ENCODE measurements at regions not wholly inside any gene's neighbourhood (a gene's known extent, or its start where the extent isn't known, plus 50 kb on each side); places are given as distances from the start of the nearest gene placed in this dataset.

DNA sequence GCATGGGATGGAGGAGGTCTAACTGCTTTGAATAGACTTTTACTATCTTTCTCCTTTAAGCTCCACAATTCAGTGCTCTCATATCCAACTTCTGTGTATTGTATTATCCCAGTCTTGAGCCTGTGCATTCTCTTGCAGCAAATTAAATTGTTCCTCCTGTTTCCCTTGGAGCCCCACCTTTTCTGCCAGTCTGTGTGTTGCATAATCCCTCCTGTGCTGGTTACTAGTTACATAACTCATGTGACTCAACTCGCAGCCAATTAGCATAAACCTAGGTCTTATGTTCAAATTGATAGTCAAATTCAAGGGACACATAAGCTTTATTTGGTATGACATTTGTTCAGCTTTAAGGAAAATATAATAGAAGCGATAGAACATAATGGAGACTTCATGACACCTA, 1863.5 kb downstream of the MRPL39 start:
- no peaks in the 10 kb centered on the region for H3K4me1 ChIP-seq (ENCODE audit: insufficient read depth, low read length, poor library complexity, severe bottlenecking)
- H4K20me1 ChIP-seq (ENCODE audit: insufficient read depth, low read length, poor library complexity, severe bottlenecking): no peaks in the 10 kb centered on the region
- H3K4me3 ChIP-seq (ENCODE audit: low read length, poor library complexity, severe bottlenecking): no peak overlapping the region
- H3K36me3 ChIP-seq (ENCODE audit: insufficient read depth, low read length): no peaks in the 10 kb centered on the region
- H2AFZ ChIP-seq (ENCODE audit: low read length): no peak overlapping the region
- H3K9me2 ChIP-seq (replicated peaks; ENCODE audit: low read depth, low read length): no peaks in the 10 kb centered on the region
- no peaks in the 10 kb centered on the region; the same call in 1 of the 2 replicates for H3K9me3 ChIP-seq (ENCODE audit: insufficient read depth, low read depth, low read length)
- no peak for TF ChIP-seq EZH2phosphoT487 (IDR thresholded peaks at IDR 0.05; ENCODE audit: borderline replicate concordance)
- H3K27me3 ChIP-seq (ENCODE audit: insufficient read depth, low read length, poor library complexity, severe bottlenecking): no peaks in the 10 kb centered on the region
- no peak overlapping the region for H3K9ac ChIP-seq (ENCODE audit: low read depth, low read length, poor library complexity, severe bottlenecking)
- no peak overlapping the region for H3K4me2 ChIP-seq (ENCODE audit: low read depth, low read length, poor library complexity, severe bottlenecking)
- H3F3A ChIP-seq (ENCODE audit: low read depth): no peaks in the 10 kb centered on the region
- no peaks in the 10 kb centered on the region for H3K79me2 ChIP-seq (ENCODE audit: insufficient read depth, low read length)

DNA sequence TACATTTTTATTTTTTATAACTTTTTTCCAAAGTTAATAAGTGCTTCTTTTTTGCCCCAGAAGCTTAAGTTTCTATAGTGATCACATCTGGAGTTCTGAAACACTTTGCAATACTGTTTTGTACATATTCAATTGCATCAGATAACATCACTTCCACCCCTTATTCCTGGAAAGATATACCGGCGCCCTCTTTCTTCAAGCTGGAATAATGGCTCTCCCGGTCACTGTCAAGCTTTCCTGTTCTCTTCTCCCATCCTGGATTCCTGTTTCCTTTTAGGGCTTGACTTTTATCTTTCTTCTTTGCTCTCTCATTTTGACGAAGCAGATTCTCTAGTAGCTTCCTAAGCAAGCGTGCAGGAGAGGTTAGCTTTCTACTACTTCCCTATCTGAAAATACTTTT, 1866.8 kb downstream of the MRPL39 start:
- no peaks in the 10 kb centered on the region for H3K4me1 ChIP-seq (ENCODE audit: insufficient read depth, low read length, poor library complexity, severe bottlenecking)
- H3F3A ChIP-seq (ENCODE audit: low read depth): no peaks in the 10 kb centered on the region
- no peaks in the 10 kb centered on the region for H3K9me3 ChIP-seq (ENCODE audit: insufficient read depth, low read depth, low read length)
- no peaks in the 10 kb centered on the region for H3K79me2 ChIP-seq (ENCODE audit: insufficient read depth, low read length)
- H4K20me1 ChIP-seq (ENCODE audit: insufficient read depth, low read length, poor library complexity, severe bottlenecking): no peaks in the 10 kb centered on the region
- H3K9ac ChIP-seq (ENCODE audit: low read depth, low read length, poor library complexity, severe bottlenecking): no peak overlapping the region
- no peak overlapping the region for H2AFZ ChIP-seq (ENCODE audit: low read length)
- H3K4me2 ChIP-seq (ENCODE audit: low read depth, low read length, poor library complexity, severe bottlenecking): no peak overlapping the region
- no peak for TF ChIP-seq EZH2phosphoT487 (IDR thresholded peaks at IDR 0.05; ENCODE audit: borderline replicate concordance)
- TF ChIP-seq, protein P1, sequence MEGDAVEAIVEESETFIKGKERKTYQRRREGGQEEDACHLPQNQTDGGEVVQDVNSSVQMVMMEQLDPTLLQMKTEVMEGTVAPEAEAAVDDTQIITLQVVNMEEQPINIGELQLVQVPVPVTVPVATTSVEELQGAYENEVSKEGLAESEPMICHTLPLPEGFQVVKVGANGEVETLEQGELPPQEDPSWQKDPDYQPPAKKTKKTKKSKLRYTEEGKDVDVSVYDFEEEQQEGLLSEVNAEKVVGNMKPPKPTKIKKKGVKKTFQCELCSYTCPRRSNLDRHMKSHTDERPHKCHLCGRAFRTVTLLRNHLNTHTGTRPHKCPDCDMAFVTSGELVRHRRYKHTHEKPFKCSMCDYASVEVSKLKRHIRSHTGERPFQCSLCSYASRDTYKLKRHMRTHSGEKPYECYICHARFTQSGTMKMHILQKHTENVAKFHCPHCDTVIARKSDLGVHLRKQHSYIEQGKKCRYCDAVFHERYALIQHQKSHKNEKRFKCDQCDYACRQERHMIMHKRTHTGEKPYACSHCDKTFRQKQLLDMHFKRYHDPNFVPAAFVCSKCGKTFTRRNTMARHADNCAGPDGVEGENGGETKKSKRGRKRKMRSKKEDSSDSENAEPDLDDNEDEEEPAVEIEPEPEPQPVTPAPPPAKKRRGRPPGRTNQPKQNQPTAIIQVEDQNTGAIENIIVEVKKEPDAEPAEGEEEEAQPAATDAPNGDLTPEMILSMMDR (conservative IDR thresholded peaks at IDR 0.05; ENCODE audit: low read length): no peak
- no peaks in the 10 kb centered on the region for H3K27me3 ChIP-seq (ENCODE audit: insufficient read depth, low read length, poor library complexity, severe bottlenecking)
- H3K9me2 ChIP-seq (replicated peaks; ENCODE audit: low read depth, low read length): no peaks in the 10 kb centered on the region
- no peaks in the 10 kb centered on the region for H3K36me3 ChIP-seq (ENCODE audit: insufficient read depth, low read length)
- no peak overlapping the region for H3K4me3 ChIP-seq (ENCODE audit: low read length, poor library complexity, severe bottlenecking)

DNA sequence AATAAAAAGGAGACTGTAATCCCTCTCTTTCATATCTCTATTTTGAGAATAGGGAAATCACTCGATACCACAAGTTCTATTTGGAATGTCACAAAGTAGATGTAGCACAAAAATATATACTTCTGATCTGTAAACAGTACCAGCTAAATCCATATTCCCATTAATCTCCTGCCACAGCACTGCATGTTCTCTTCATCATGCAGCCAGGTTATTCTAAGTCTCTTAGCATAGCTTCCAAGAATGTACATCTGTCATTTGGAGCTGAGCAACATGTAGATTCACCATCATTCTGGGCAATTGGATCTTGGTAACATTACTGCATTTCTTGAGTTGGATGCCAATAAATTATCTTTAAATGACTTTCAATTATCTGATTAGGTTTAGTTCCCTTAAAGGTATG, 1874.5 kb downstream of the MRPL39 start:
- Histone ChIP-seq H3K27me3 (ENCODE audit: insufficient read depth, low read length, poor library complexity, severe bottlenecking) (no peaks in the 10 kb centered on the region), H3K4me3 (ENCODE audit: low read length, poor library complexity, severe bottlenecking) (no peak overlapping the region), H2AFZ (ENCODE audit: low read length) (no peak overlapping the region), H3K4me2 (ENCODE audit: low read depth, low read length, poor library complexity, severe bottlenecking) (no peak overlapping the region), H3K9me2 (replicated peaks; ENCODE audit: low read depth, low read length) (no peaks in the 10 kb centered on the region), H3K4me1 (ENCODE audit: insufficient read depth, low read length, poor library complexity, severe bottlenecking) (no peaks in the 10 kb centered on the region), H3K79me2 (ENCODE audit: insufficient read depth, low read length) (no peaks in the 10 kb centered on the region), H4K20me1 (ENCODE audit: insufficient read depth, low read length, poor library complexity, severe bottlenecking) (no peaks in the 10 kb centered on the region), H3K36me3 (ENCODE audit: insufficient read depth, low read length) (no peaks in the 10 kb centered on the region), H3K9ac (ENCODE audit: low read depth, low read length, poor library complexity, severe bottlenecking) (no peak overlapping the region), H3F3A (ENCODE audit: low read depth) (no peaks in the 10 kb centered on the region), H3K9me3 (ENCODE audit: insufficient read depth, low read depth, low read length) (no peaks in the 10 kb centered on the region)
- TF ChIP-seq, protein P1 (conservative IDR thresholded peaks at IDR 0.05; ENCODE audit: low read length): no peak
- no peak for TF ChIP-seq EZH2phosphoT487 (IDR thresholded peaks at IDR 0.05; ENCODE audit: borderline replicate concordance)

DNA sequence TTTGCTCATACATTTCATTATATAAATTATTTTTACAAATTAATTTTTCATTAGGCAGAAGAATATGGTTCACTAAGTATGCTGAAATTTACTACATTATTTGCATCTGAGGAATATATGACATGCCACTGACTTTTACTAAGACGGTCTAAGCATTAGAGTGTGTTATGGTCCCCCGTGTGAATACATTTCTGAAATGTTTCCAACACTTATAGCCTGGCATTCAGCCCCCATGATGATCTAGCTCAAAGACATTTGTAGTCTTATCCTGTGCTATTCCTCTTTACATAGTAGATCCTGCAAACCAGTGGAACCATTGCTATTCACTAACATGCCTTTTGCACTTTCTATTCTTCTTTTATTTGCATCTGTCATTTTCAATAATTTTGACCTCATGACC, 1878.0 kb downstream of the MRPL39 start:
- Histone ChIP-seq H3K9ac (ENCODE audit: low read depth, low read length, poor library complexity, severe bottlenecking) (no peak overlapping the region), H3K36me3 (ENCODE audit: insufficient read depth, low read length) (no peaks in the 10 kb centered on the region), H3F3A (ENCODE audit: low read depth) (no peaks in the 10 kb centered on the region), H2AFZ (ENCODE audit: low read length) (no peak overlapping the region), H3K9me3 (ENCODE audit: insufficient read depth, low read depth, low read length) (no peaks in the 10 kb centered on the region), H3K4me2 (ENCODE audit: low read depth, low read length, poor library complexity, severe bottlenecking) (no peak overlapping the region), H3K4me1 (ENCODE audit: insufficient read depth, low read length, poor library complexity, severe bottlenecking) (no peaks in the 10 kb centered on the region), H3K9me2 (replicated peaks; ENCODE audit: low read depth, low read length) (no peaks in the 10 kb centered on the region), H3K27me3 (ENCODE audit: insufficient read depth, low read length, poor library complexity, severe bottlenecking) (no peaks in the 10 kb centered on the region), H4K20me1 (ENCODE audit: insufficient read depth, low read length, poor library complexity, severe bottlenecking) (no peaks in the 10 kb centered on the region), H3K4me3 (ENCODE audit: low read length, poor library complexity, severe bottlenecking) (no peak overlapping the region), H3K79me2 (ENCODE audit: insufficient read depth, low read length) (no peaks in the 10 kb centered on the region)
- TF ChIP-seq, protein P1 (conservative IDR thresholded peaks at IDR 0.05; ENCODE audit: low read length): no peak
- no peak for TF ChIP-seq EZH2phosphoT487 (IDR thresholded peaks at IDR 0.05; ENCODE audit: borderline replicate concordance)

All from Loucy (cell line).